Endothelial cell of umbilical vein (primary cell): ENCODE measurements at regions not wholly inside any gene's neighbourhood (a gene's known extent, or its start where the extent isn't known, plus 50 kb on each side); places are given as distances from the start of the nearest gene placed in this dataset.

Experiments used
- POLR2A ChIP-seq: IDR thresholded peaks from 2 replicates; pipeline ENCODE4 v1.6.1; 2012; ENCODE audit warnings: low read depth, mild to moderate bottlenecking, control low read depth, low read length
- TF ChIP-seq, protein P1 (sequence below), 2 donors: IDR thresholded peaks; 1 replicate in 1 of 2; 2 replicates in 1 of 2; pipeline ENCODE4 v1.5.1; 2011; ENCODE audit warnings: low read length in 2 of 2, mild to moderate bottlenecking in 2 of 2, moderate library complexity in 2 of 2, control low read depth in 1 of 2, inconsistent platforms in 1 of 2, low read depth in 1 of 2; ENCODE audit not compliant: insufficient read depth in 1 of 2; ENCODE audit errors: extremely low read depth in 1 of 2

- TF ChIP-seq, protein P1, sequence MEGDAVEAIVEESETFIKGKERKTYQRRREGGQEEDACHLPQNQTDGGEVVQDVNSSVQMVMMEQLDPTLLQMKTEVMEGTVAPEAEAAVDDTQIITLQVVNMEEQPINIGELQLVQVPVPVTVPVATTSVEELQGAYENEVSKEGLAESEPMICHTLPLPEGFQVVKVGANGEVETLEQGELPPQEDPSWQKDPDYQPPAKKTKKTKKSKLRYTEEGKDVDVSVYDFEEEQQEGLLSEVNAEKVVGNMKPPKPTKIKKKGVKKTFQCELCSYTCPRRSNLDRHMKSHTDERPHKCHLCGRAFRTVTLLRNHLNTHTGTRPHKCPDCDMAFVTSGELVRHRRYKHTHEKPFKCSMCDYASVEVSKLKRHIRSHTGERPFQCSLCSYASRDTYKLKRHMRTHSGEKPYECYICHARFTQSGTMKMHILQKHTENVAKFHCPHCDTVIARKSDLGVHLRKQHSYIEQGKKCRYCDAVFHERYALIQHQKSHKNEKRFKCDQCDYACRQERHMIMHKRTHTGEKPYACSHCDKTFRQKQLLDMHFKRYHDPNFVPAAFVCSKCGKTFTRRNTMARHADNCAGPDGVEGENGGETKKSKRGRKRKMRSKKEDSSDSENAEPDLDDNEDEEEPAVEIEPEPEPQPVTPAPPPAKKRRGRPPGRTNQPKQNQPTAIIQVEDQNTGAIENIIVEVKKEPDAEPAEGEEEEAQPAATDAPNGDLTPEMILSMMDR (IDR thresholded peaks at IDR 0.05; ENCODE audit: extremely low read depth in 1 of 2, insufficient read depth in 1 of 2, low read depth in 1 of 2, low read length in 2 of 2), result no peak
- no peak for TF ChIP-seq POLR2A
Measured at GRCh38 chr6:119526561-119527230, 177.1 kb upstream of the MAN1A1 start.
